ENCODE measurements at regions not wholly inside any gene's neighbourhood (a gene's known extent, or its start where the extent isn't known, plus 50 kb on each side); places are given as distances from the start of the nearest gene placed in this dataset.

DNA sequence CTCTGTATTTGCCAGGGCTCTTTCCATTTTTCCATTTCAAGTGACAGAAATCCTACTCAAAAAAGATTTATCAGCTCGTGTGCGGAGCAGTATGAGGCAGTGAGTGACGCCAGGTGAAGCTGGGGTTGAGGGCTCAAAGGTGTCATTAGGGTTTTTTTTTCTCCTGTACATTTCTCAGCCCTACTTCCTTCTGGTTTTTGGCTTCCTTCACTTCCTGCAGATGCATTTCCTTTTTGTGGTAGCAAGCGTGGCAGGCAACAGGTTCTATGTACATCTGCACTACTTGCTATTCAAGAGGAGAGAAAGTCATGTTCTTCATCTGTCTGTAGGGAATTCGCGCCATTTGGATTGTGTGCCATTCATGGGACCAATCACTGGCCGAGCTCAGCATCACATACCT is 52.8 kb upstream of the AOAH start:
- CTCF ChIA-PET = interaction anchor here (1.9 kb wide), 1 partner anchor 106 kb away, joined by 6 read pairs; no protein-coding TSS in a partner anchor
- DNase-seq = peak; percentile 32
- peak overlapping the region; percentile 22 for H3K4me3 Mint-ChIP-seq
- no peaks in the 10 kb centered on the region for H3K27me3 Mint-ChIP-seq
- peaks cover 2% of the 10 kb centered on the region for H3K9me3 Mint-ChIP-seq
- intact Hi-C loops (cut with micrococcal nuclease) = loop anchor here (2.0 to 5.0 kb wide), 2 partner anchors 40 to 52 kb away; partner anchors contain the start of gene AOAH
- no peaks in the 10 kb centered on the region for H3K36me3 Mint-ChIP-seq
- no peak overlapping the region for H3K27ac Mint-ChIP-seq
- H3K4me1 Mint-ChIP-seq (ENCODE audit: low read depth) = peaks cover 68% of the 10 kb centered on the region
- POLR2A ChIA-PET = no interaction called here

DNA sequence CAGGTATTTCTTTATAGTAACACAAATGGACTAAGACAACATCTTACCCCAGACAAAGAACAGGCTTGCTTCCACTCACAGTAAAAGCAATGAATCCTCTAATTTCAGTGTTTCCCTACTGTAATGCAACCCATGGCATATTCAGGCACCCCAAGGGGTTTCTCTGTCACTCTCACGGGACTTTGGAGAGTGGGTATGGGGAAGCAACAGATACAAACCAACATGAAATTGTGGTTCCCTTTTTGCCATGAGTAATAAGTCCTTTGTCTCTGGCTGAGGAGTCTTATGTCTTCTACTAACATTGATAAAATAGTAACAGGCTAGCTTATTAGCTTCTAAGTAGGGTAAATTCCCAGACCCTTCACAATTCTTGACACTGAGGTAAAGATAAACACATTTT is 51.4 kb upstream of the AOAH start:
- intact Hi-C loops (cut with micrococcal nuclease) = loop anchor here (2.0 to 5.0 kb wide), 2 partner anchors 38 to 51 kb away; partner anchors contain the start of gene AOAH
- Mint-ChIP-seq H3K4me1 (ENCODE audit: low read depth) (peaks cover 54% of the 10 kb centered on the region), H3K4me3 (no peak overlapping the region), H3K27ac (no peak overlapping the region), H3K27me3 (no peaks in the 10 kb centered on the region), H3K9me3 (no peaks in the 10 kb centered on the region), H3K36me3 (no peaks in the 10 kb centered on the region)
- DNase-seq = no peak
- ChIA-PET CTCF (no interaction called here), POLR2A (no interaction called here)

DNA sequence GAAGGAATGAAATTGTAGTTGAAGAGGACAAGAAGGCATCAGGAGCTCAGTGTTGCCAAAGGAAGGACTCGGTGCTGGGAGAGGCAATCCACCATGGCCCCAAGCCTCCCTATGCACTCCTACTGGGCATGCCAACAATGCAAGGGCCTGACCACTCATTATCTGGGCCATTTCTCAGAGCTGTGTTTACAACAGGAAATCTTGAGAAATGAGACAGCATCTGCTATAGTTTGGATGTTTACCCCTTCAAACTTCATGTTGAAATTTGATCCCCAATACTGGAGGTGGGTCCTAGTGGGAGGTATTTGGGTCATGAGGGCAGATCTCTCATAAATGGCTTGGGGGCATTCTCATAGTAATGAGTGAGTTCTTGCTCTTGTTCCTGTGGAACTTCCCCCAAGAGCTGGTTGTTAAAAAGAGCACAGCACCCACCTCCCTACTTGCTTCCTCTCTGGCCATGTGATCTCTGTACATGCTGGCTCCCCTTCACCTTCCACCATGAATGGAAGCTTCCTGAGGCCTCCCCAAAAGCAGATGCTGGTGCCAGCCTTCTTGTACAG is 50.8 kb upstream of the AOAH start:
- CTCF ChIA-PET = no interaction called here
- intact Hi-C loops (cut with micrococcal nuclease) = loop anchor here (5.0 kb wide), 1 partner anchor 38 kb away; no protein-coding TSS in a partner anchor

More for the DNA sequence above, 50.8 kb upstream of the AOAH start:
- no peak for DNase-seq
- H3K27me3 Mint-ChIP-seq = no peaks in the 10 kb centered on the region
- peaks cover 49% of the 10 kb centered on the region for H3K4me1 Mint-ChIP-seq (ENCODE audit: low read depth)
- H3K4me3 Mint-ChIP-seq = no peak overlapping the region
- POLR2A ChIA-PET = no interaction called here
- H3K27ac Mint-ChIP-seq = no peak overlapping the region
- no peaks in the 10 kb centered on the region for H3K36me3 Mint-ChIP-seq
- H3K9me3 Mint-ChIP-seq = no peaks in the 10 kb centered on the region

All from activated CD4-positive, alpha-beta memory T cell treated with anti-CD3 and anti-CD28 coated beads for 36 hours (primary cell).